GM23338 (cell line): ENCODE measurements at regions not wholly inside any gene's neighbourhood (a gene's known extent, or its start where the extent isn't known, plus 50 kb on each side); places are given as distances from the start of the nearest gene placed in this dataset.

Source experiments
- ATAC-seq: fragments of 200-7000 bp; cut with Tn5 transposase; 3 replicates; pipeline ENCODE4 v1.9.1; 2020
- DNase-seq: peaks from one replicate; pipeline ENCODE4 v3.0.0-alpha.2; 2015; ENCODE audit warnings: low spot score
- H2AFZ ChIP-seq: fragments of 200-600 bp; sonication (generic); 2 replicates; pipeline ENCODE4 v1.8.0; 2016; ENCODE audit warnings: antibody characterized with exemption, mild to moderate bottlenecking, moderate library complexity
- H3F3A ChIP-seq: fragments of 200-600 bp; sonication (generic); replicated peaks from 2 replicates; pipeline ENCODE4 v1.8.0; 2017; ENCODE audit warnings: antibody characterized with exemption, mixed run types, low read depth
- H3K27ac ChIP-seq: fragments of 200-600 bp; sonication (generic); 2 replicates; pipeline ENCODE4 v1.6.1; 2016; ENCODE audit warnings: low read depth
- H3K27me3 ChIP-seq: fragments of 200-600 bp; sonication (generic); 2 replicates; pipeline ENCODE4 v1.8.0; 2016; ENCODE audit warnings: mild to moderate bottlenecking, mixed run types, moderate library complexity; ENCODE audit not compliant: insufficient read depth
- H3K36me3 ChIP-seq: fragments of 200-600 bp; sonication (generic); 2 replicates; pipeline ENCODE4 v1.8.0; 2016; ENCODE audit warnings: mild to moderate bottlenecking; ENCODE audit not compliant: insufficient read depth
- H3K4me1 ChIP-seq: fragments of 200-600 bp; sonication (generic); 2 replicates; pipeline ENCODE4 v1.8.0; 2016; ENCODE audit warnings: mild to moderate bottlenecking, moderate library complexity; ENCODE audit not compliant: insufficient read depth
- H3K4me2 ChIP-seq: fragments of 200-600 bp; sonication (generic); 2 replicates; pipeline ENCODE4 v1.7.1; 2017; ENCODE audit warnings: mixed run types
- H3K4me3 ChIP-seq: fragments of 200-600 bp; sonication (generic); 2 replicates; pipeline ENCODE4 v1.6.1; 2016; ENCODE audit warnings: mixed run types
- H3K79me2 ChIP-seq: fragments of 200-600 bp; sonication (generic); replicated peaks from 2 replicates; pipeline ENCODE4 v1.8.0; 2017; ENCODE audit warnings: mild to moderate bottlenecking; ENCODE audit not compliant: insufficient read depth
- H3K9me2 ChIP-seq: fragments of 200-600 bp; sonication (generic); 2 replicates; pipeline ENCODE4 v1.8.0; 2017; ENCODE audit not compliant: insufficient read depth
- H4K20me1 ChIP-seq: fragments of 200-600 bp; sonication (generic); replicated peaks from 2 replicates; pipeline ENCODE4 v1.8.0; 2017; ENCODE audit warnings: mild to moderate bottlenecking; ENCODE audit not compliant: insufficient read depth
- H3K27ac Mint-ChIP-seq: 2 replicates; pipeline ENCODE4 v1.8.0; 2020; ENCODE audit warnings: inconsistent platforms, mild to moderate bottlenecking, moderate library complexity, mixed read lengths
- H3K27me3 Mint-ChIP-seq: 3 replicates; pipeline ENCODE4 v1.8.0; 2022; ENCODE audit warnings: low read depth, mild to moderate bottlenecking, moderate library complexity, mixed read lengths, inconsistent platforms; ENCODE audit not compliant: insufficient read depth, poor library complexity
- H3K36me3 Mint-ChIP-seq: 3 replicates; pipeline ENCODE4 v1.8.0; 2021; ENCODE audit warnings: low read depth, mild to moderate bottlenecking, inconsistent platforms, moderate library complexity, mixed read lengths
- H3K4me1 Mint-ChIP-seq: 3 replicates; pipeline ENCODE4 v1.8.0; 2020; ENCODE audit warnings: mild to moderate bottlenecking, inconsistent platforms, mixed read lengths
- H3K4me3 Mint-ChIP-seq: 3 replicates; pipeline ENCODE4 v1.8.0; 2021; ENCODE audit warnings: moderate library complexity, mild to moderate bottlenecking, inconsistent platforms, mixed read lengths
- H3K9me3 Mint-ChIP-seq: 3 replicates; pipeline ENCODE4 v1.8.0; 2020; ENCODE audit warnings: moderate library complexity, mild to moderate bottlenecking, inconsistent platforms, mixed read lengths
- CREB1 ChIP-seq: fragments of 250-450 bp; sonication (Bioruptor Pico); IDR thresholded peaks from 2 replicates; pipeline ENCODE4 v1.5.0; 2020; ENCODE audit warnings: low read depth, mild to moderate bottlenecking, moderate library complexity
- EZH2 ChIP-seq: fragments of 200-600 bp; sonication (generic); IDR thresholded peaks from one replicate; pipeline ENCODE4 v1.8.0; 2017; ENCODE audit warnings: antibody characterized with exemption, mild to moderate bottlenecking, low read depth; ENCODE audit not compliant: unreplicated experiment
- EZH2phosphoT487 ChIP-seq: fragments of 200-600 bp; sonication (generic); IDR thresholded peaks from one replicate; pipeline ENCODE4 v1.8.1; 2018; ENCODE audit warnings: antibody characterized with exemption; ENCODE audit not compliant: unreplicated experiment
- JUNB ChIP-seq: IDR thresholded peaks from one replicate; pipeline ENCODE4 v1.6.1; 2016; ENCODE audit warnings: antibody characterized with exemption; ENCODE audit not compliant: unreplicated experiment
- NANOG ChIP-seq: IDR thresholded peaks from 2 replicates; pipeline ENCODE4 v1.6.1; 2016; ENCODE audit warnings: antibody characterized with exemption, borderline replicate concordance
- POLR2AphosphoS5 ChIP-seq: IDR thresholded peaks from 2 replicates; pipeline ENCODE4 v1.6.1; 2016; ENCODE audit warnings: antibody characterized with exemption, low read depth
- STAT1 ChIP-seq: IDR thresholded peaks from one replicate; pipeline ENCODE4 v1.6.1; 2016; ENCODE audit warnings: antibody characterized with exemption; ENCODE audit not compliant: unreplicated experiment
- ZNF114 ChIP-seq: fragments of 250-450 bp; sonication (Bioruptor Pico); IDR thresholded peaks from 2 replicates; pipeline ENCODE4 v1.5.0; 2020; ENCODE audit warnings: mild to moderate bottlenecking, moderate library complexity
- ZNF331 ChIP-seq: fragments of 250-450 bp; sonication (Bioruptor Pico); IDR thresholded peaks from 2 replicates; pipeline ENCODE4 v1.5.0; 2020; ENCODE audit warnings: low read depth, mild to moderate bottlenecking, moderate library complexity
- ZNF462 ChIP-seq: fragments of 250-450 bp; sonication (Bioruptor Pico); IDR thresholded peaks from 2 replicates; pipeline ENCODE4 v1.5.0; 2020; ENCODE audit warnings: mild to moderate bottlenecking, moderate library complexity
- TF ChIP-seq, protein P1 (sequence below): IDR thresholded peaks from one replicate; pipeline ENCODE4 v1.6.1; 2018; ENCODE audit warnings: antibody characterized with exemption; ENCODE audit not compliant: unreplicated experiment
- TF ChIP-seq, protein P2 (sequence below), 2 experiments: fragments of 200-600 bp in 1 of 2; sonication (generic) in 1 of 2; conservative IDR thresholded peaks; 2 replicates each; pipeline versions ENCODE4 v1.5.1 to v1.6.1; 2016 to 2017; ENCODE audit warnings: antibody characterized with exemption in 2 of 2, low read depth in 2 of 2, mild to moderate bottlenecking in 2 of 2, moderate library complexity in 1 of 2
- TF ChIP-seq, protein P3 (sequence below): IDR thresholded peaks from 2 replicates; pipeline ENCODE4 v1.6.1; 2016; ENCODE audit warnings: antibody characterized with exemption

GRCh38 chr3:178079966-178080365 lies 456.3 kb upstream of the KCNMB2 start:
- no peaks in the 10 kb centered on the region for H3F3A ChIP-seq
- no peaks in the 10 kb centered on the region for H4K20me1 ChIP-seq
- H3K4me1 ChIP-seq, result peaks cover 10% of the 10 kb centered on the region
- H3K4me2 ChIP-seq, result no peak overlapping the region
- no peak overlapping the region for H3K27ac ChIP-seq
- ATAC-seq (no peak), DNase-seq (no peak)
- H3K27me3 ChIP-seq, result no peaks in the 10 kb centered on the region
- no peak overlapping the region for H3K4me3 ChIP-seq
- no peaks in the 10 kb centered on the region for H3K9me3 Mint-ChIP-seq
- no peak overlapping the region for H3K27ac Mint-ChIP-seq
- H2AFZ ChIP-seq, result no peak overlapping the region
- H3K36me3 Mint-ChIP-seq, result no peaks in the 10 kb centered on the region
- no peaks in the 10 kb centered on the region for H3K36me3 ChIP-seq
- peaks cover 21% of the 10 kb centered on the region for H3K4me1 Mint-ChIP-seq
- H3K4me3 Mint-ChIP-seq, result no peak overlapping the region
- H3K79me2 ChIP-seq, result no peaks in the 10 kb centered on the region
- TF ChIP-seq, protein P1, sequence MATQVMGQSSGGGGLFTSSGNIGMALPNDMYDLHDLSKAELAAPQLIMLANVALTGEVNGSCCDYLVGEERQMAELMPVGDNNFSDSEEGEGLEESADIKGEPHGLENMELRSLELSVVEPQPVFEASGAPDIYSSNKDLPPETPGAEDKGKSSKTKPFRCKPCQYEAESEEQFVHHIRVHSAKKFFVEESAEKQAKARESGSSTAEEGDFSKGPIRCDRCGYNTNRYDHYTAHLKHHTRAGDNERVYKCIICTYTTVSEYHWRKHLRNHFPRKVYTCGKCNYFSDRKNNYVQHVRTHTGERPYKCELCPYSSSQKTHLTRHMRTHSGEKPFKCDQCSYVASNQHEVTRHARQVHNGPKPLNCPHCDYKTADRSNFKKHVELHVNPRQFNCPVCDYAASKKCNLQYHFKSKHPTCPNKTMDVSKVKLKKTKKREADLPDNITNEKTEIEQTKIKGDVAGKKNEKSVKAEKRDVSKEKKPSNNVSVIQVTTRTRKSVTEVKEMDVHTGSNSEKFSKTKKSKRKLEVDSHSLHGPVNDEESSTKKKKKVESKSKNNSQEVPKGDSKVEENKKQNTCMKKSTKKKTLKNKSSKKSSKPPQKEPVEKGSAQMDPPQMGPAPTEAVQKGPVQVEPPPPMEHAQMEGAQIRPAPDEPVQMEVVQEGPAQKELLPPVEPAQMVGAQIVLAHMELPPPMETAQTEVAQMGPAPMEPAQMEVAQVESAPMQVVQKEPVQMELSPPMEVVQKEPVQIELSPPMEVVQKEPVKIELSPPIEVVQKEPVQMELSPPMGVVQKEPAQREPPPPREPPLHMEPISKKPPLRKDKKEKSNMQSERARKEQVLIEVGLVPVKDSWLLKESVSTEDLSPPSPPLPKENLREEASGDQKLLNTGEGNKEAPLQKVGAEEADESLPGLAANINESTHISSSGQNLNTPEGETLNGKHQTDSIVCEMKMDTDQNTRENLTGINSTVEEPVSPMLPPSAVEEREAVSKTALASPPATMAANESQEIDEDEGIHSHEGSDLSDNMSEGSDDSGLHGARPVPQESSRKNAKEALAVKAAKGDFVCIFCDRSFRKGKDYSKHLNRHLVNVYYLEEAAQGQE, result no peak
- TF ChIP-seq EZH2, result no peak
- TF ChIP-seq POLR2AphosphoS5, result no peak
- TF ChIP-seq NANOG, result no peak
- TF ChIP-seq, protein P2, sequence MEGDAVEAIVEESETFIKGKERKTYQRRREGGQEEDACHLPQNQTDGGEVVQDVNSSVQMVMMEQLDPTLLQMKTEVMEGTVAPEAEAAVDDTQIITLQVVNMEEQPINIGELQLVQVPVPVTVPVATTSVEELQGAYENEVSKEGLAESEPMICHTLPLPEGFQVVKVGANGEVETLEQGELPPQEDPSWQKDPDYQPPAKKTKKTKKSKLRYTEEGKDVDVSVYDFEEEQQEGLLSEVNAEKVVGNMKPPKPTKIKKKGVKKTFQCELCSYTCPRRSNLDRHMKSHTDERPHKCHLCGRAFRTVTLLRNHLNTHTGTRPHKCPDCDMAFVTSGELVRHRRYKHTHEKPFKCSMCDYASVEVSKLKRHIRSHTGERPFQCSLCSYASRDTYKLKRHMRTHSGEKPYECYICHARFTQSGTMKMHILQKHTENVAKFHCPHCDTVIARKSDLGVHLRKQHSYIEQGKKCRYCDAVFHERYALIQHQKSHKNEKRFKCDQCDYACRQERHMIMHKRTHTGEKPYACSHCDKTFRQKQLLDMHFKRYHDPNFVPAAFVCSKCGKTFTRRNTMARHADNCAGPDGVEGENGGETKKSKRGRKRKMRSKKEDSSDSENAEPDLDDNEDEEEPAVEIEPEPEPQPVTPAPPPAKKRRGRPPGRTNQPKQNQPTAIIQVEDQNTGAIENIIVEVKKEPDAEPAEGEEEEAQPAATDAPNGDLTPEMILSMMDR (conservative IDR thresholded peaks at IDR 0.05; ENCODE audit: low read depth in 2 of 2), result no peak
- no peak for TF ChIP-seq ZNF462 (CRISPR knock-in tag)
- no peak for TF ChIP-seq STAT1
- TF ChIP-seq ZNF331 (CRISPR knock-in tag), result no peak
- TF ChIP-seq, protein P3, sequence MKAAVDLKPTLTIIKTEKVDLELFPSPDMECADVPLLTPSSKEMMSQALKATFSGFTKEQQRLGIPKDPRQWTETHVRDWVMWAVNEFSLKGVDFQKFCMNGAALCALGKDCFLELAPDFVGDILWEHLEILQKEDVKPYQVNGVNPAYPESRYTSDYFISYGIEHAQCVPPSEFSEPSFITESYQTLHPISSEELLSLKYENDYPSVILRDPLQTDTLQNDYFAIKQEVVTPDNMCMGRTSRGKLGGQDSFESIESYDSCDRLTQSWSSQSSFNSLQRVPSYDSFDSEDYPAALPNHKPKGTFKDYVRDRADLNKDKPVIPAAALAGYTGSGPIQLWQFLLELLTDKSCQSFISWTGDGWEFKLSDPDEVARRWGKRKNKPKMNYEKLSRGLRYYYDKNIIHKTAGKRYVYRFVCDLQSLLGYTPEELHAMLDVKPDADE, result no peak
- no peak for TF ChIP-seq EZH2phosphoT487
- TF ChIP-seq JUNB, result no peak
- no peak for TF ChIP-seq CREB1
- no peak for TF ChIP-seq ZNF114 (CRISPR knock-in tag)
- no peaks in the 10 kb centered on the region for H3K9me2 ChIP-seq
- no peaks in the 10 kb centered on the region for H3K27me3 Mint-ChIP-seq
